GM12875 (cell line): ENCODE measurements at regions not wholly inside any gene's neighbourhood (a gene's known extent, or its start where the extent isn't known, plus 50 kb on each side); places are given as distances from the start of the nearest gene placed in this dataset.

Experiments used
- H3K4me3 ChIP-seq: one replicate; pipeline ENCODE4 v1.5.1; 2011; ENCODE audit warnings: low read depth, low read length, control low read depth
- TF ChIP-seq, protein P1 (sequence below): IDR thresholded peaks from 2 replicates; pipeline ENCODE4 v1.5.1; 2011; ENCODE audit warnings: low read depth, mild to moderate bottlenecking, control low read depth, inconsistent platforms, low read length, moderate library complexity, borderline replicate concordance; ENCODE audit not compliant: insufficient read depth

DNA sequence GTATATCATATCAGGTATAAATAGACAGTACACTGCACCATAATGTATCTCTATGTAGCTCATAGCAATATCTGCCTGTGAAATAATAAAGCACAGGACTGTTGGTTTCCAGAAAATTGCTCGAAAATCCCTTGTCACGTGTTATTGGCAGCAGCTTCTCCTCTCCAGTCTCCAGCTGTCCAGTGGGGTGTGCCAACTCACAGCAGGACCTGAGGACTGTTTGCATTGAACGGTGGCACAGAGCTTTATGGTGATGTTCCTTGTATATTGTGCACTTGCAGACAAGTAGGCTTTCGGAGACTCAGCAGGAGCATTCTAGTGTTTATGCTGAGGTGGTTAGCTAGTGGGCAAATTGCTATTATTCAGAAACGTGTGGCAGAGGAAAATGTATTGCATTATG is 182.2 kb upstream of the ATP5MC3 start:
- TF ChIP-seq, protein P1, sequence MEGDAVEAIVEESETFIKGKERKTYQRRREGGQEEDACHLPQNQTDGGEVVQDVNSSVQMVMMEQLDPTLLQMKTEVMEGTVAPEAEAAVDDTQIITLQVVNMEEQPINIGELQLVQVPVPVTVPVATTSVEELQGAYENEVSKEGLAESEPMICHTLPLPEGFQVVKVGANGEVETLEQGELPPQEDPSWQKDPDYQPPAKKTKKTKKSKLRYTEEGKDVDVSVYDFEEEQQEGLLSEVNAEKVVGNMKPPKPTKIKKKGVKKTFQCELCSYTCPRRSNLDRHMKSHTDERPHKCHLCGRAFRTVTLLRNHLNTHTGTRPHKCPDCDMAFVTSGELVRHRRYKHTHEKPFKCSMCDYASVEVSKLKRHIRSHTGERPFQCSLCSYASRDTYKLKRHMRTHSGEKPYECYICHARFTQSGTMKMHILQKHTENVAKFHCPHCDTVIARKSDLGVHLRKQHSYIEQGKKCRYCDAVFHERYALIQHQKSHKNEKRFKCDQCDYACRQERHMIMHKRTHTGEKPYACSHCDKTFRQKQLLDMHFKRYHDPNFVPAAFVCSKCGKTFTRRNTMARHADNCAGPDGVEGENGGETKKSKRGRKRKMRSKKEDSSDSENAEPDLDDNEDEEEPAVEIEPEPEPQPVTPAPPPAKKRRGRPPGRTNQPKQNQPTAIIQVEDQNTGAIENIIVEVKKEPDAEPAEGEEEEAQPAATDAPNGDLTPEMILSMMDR = no peak
- no peak overlapping the region for H3K4me3 ChIP-seq

DNA sequence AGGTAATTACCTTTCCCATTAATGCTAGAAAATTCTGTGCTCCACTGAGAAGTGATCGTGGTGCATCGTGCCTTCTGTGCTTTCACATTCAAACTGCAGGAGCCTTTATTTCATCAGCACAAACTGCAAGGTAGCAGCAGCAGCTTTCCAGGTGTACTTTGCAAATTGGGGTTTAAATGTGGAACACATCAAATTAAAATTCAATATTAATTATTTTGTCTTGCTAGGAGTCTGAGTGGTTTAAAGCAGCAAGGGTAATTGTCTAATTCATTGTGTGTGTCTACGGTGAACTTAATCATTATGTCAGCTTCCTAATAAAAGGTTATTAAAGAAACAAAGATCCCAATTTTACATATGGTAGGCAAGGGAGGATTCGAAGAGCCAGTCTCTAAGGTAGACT is 180.8 kb upstream of the ATP5MC3 start:
- TF ChIP-seq, protein P1 = no peak
- no peak overlapping the region for H3K4me3 ChIP-seq

DNA sequence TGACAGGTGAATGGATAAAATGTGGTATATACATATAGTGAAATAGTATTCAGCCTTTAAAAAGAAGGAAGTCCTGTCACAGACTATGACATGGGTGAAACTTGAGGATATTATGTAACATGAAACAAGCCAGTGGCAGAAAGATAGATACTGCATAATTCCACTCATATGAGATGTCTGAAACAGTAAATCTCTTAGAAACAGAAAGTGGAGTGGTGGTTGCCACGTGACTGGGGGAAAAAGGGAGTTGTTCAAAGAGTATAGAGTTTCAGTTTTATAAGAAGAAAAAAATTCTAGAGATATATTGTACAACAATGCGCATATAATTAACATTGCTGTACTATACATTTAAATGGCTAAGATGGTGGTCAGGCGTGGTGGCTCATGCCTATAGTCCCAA is 178.2 kb upstream of the ATP5MC3 start:
- TF ChIP-seq, protein P1 = no peak

DNA sequence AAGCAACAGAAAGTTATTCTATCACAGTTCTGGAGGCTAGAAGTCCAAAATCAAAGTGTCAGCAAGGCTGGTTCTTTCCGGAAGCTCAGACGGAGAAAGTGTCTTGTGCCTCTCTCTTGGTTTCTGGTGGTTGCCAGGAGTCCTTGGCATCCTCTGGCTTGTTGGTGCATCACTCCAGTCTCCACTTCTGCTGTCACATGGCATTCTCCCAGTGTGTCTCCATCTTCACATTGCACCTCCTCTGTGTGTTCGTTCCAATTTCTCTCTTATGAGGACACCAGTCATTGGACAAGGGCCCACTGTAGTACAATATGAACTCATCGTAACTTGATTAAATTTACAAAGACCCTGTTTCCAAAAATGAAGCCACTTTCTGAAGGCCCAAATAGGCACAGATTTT is 175.4 kb upstream of the ATP5MC3 start:
- no peak overlapping the region for H3K4me3 ChIP-seq
- TF ChIP-seq, protein P1 = no peak

More for the DNA sequence above, 178.2 kb upstream of the ATP5MC3 start:
- no peak overlapping the region for H3K4me3 ChIP-seq

DNA sequence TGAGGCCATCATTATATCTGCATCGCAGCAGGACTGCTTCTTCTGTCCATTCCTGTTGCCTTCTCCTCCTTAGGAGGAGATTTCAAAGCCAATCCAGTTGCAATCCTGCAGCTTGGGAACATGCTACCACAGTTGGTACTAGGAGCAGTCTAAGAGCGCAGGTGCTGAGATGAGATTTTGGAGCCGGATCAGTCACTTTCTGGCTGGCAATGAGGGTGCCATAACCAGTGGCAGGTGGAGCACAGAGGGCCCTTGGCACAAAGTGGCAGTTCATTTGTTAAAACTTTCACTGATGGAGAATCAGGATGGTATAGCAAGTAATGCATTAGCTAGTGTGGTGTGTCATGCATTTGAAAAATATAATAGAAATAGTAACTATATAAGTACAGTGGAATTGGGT is 173.7 kb upstream of the ATP5MC3 start:
- TF ChIP-seq, protein P1 = no peak
- no peak overlapping the region for H3K4me3 ChIP-seq

DNA sequence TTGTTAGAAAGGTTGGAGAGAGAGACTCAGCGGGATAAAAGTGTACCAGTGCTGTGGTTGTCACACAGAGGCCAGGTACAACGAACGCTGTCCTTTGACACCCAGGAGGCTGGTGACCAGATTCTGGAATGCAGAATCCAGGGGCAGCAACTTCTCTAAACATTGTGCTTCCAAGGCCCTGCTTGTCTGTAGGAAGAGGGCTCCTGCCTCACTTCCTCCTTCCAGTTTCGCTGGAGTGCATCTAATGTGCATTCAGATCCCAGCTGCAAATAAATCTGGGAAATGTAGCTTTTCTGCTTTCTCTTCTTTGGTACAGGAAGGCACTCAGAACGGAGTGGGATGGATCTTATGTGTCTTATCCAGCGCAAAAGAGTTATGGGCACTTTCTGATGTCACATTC is 171.8 kb upstream of the ATP5MC3 start:
- H3K4me3 ChIP-seq = no peak overlapping the region
- TF ChIP-seq, protein P1 = no peak

GRCh38 chr2:175351512-175351911 is 170.0 kb upstream of the ATP5MC3 start:
- TF ChIP-seq, protein P1 = no peak
- H3K4me3 ChIP-seq = no peak overlapping the region
